ENCODE measurements at regions not wholly inside any gene's neighbourhood (a gene's known extent, or its start where the extent isn't known, plus 50 kb on each side); places are given as distances from the start of the nearest gene placed in this dataset.

- H3K4me3 ChIP-seq (ENCODE audit: low read depth, low read length): no peak overlapping the region
- TF ChIP-seq, protein P1, sequence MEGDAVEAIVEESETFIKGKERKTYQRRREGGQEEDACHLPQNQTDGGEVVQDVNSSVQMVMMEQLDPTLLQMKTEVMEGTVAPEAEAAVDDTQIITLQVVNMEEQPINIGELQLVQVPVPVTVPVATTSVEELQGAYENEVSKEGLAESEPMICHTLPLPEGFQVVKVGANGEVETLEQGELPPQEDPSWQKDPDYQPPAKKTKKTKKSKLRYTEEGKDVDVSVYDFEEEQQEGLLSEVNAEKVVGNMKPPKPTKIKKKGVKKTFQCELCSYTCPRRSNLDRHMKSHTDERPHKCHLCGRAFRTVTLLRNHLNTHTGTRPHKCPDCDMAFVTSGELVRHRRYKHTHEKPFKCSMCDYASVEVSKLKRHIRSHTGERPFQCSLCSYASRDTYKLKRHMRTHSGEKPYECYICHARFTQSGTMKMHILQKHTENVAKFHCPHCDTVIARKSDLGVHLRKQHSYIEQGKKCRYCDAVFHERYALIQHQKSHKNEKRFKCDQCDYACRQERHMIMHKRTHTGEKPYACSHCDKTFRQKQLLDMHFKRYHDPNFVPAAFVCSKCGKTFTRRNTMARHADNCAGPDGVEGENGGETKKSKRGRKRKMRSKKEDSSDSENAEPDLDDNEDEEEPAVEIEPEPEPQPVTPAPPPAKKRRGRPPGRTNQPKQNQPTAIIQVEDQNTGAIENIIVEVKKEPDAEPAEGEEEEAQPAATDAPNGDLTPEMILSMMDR (IDR thresholded peaks at IDR 0.05; ENCODE audit: low read depth, low read length): no peak
Measured at GRCh38 chr5:115375893-115376292, 79.4 kb upstream of the CCDC112 start.

- TF ChIP-seq, protein P1 (IDR thresholded peaks at IDR 0.05; ENCODE audit: low read depth, low read length): no peak
Measured at GRCh38 chr5:115374057-115374775, 77.8 kb upstream of the CCDC112 start.

GRCh38 chr5:115372146-115372545 lies 75.7 kb upstream of the CCDC112 start:
- TF ChIP-seq, protein P1 (IDR thresholded peaks at IDR 0.05; ENCODE audit: low read depth, low read length): no peak
- H3K4me3 ChIP-seq (ENCODE audit: low read depth, low read length): no peak overlapping the region

More at GRCh38 chr5:115374057-115374775, 77.8 kb upstream of the CCDC112 start:
- no peak overlapping the region for H3K4me3 ChIP-seq (ENCODE audit: low read depth, low read length)

GRCh38 chr5:115369430-115370144 lies 73.1 kb upstream of the CCDC112 start:
- no peak overlapping the region for H3K4me3 ChIP-seq (ENCODE audit: low read depth, low read length)
- TF ChIP-seq, protein P1 (IDR thresholded peaks at IDR 0.05; ENCODE audit: low read depth, low read length): no peak

GRCh38 chr5:115366223-115366622 lies 69.8 kb upstream of the CCDC112 start:
- no peak overlapping the region for H3K4me3 ChIP-seq (ENCODE audit: low read depth, low read length)
- TF ChIP-seq, protein P1 (IDR thresholded peaks at IDR 0.05; ENCODE audit: low read depth, low read length): no peak

GRCh38 chr5:115363879-115364278 lies 67.4 kb upstream of the CCDC112 start:
- TF ChIP-seq, protein P1 (IDR thresholded peaks at IDR 0.05; ENCODE audit: low read depth, low read length): no peak
- H3K4me3 ChIP-seq (ENCODE audit: low read depth, low read length): no peak overlapping the region

- TF ChIP-seq, protein P1 (IDR thresholded peaks at IDR 0.05; ENCODE audit: low read depth, low read length): no peak
- no peak overlapping the region for H3K4me3 ChIP-seq (ENCODE audit: low read depth, low read length)
Measured at GRCh38 chr5:115360046-115360685, 63.7 kb upstream of the CCDC112 start.
